Neural crest cell (in vitro differentiated cells): ENCODE measurements at regions not wholly inside any gene's neighbourhood (a gene's known extent, or its start where the extent isn't known, plus 50 kb on each side); places are given as distances from the start of the nearest gene placed in this dataset.

ENCODE experiments used
- DNase-seq: peaks from one replicate; pipeline ENCODE4 v3.0.0; 2021; ENCODE audit warnings: low read depth, mixed read lengths, low spot score
- H3K27ac Mint-ChIP-seq: one replicate; pipeline ENCODE4 v1.8.0; 2021; ENCODE audit warnings: mild to moderate bottlenecking, mixed read lengths; ENCODE audit not compliant: unreplicated experiment
- H3K27me3 Mint-ChIP-seq: 2 replicates; pipeline ENCODE4 v1.8.0; 2021; ENCODE audit warnings: low read depth, mild to moderate bottlenecking, mixed read lengths
- H3K36me3 Mint-ChIP-seq: 2 replicates; pipeline ENCODE4 v1.8.0; 2021; ENCODE audit warnings: low read depth, mild to moderate bottlenecking, mixed read lengths
- H3K4me1 Mint-ChIP-seq: 2 replicates; pipeline ENCODE4 v1.8.0; 2021; ENCODE audit warnings: mixed read lengths
- H3K4me3 Mint-ChIP-seq: one replicate; pipeline ENCODE4 v1.8.0; 2021; ENCODE audit warnings: mild to moderate bottlenecking, mixed read lengths
- H3K9me3 Mint-ChIP-seq: 2 replicates; pipeline ENCODE4 v1.8.0; 2021; ENCODE audit warnings: mixed read lengths
- TF ChIP-seq, protein P1 (sequence below): fragments of 200-600 bp; sonication (generic); conservative IDR thresholded peaks from 2 replicates; pipeline ENCODE4 v1.5.0; 2021; ENCODE audit warnings: antibody characterized with exemption, mild to moderate bottlenecking

DNA sequence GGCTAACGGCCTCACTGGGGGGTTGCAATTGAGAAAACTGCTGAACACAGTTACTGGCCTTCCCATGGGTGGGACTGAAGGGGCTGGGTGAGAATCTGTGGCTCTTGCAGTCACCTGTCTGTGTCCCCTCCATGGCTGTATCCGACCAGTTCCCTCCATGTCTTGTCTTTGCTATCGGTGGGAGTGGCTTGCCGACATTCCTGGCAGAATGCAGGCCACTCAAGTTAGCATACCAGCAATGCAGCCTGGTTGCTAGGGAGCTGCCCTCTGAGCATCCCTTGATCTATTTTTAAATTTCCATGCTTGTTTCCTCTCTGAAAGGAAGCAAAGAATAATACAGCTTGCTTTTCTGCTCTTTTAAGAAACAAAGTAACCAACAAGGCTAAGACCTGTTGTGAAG lies 1509.7 kb upstream of the WWC1 start:
- peaks cover 2% of the 10 kb centered on the region for H3K9me3 Mint-ChIP-seq
- H3K4me3 Mint-ChIP-seq, result peak overlapping the region; percentile 17
- TF ChIP-seq, protein P1, sequence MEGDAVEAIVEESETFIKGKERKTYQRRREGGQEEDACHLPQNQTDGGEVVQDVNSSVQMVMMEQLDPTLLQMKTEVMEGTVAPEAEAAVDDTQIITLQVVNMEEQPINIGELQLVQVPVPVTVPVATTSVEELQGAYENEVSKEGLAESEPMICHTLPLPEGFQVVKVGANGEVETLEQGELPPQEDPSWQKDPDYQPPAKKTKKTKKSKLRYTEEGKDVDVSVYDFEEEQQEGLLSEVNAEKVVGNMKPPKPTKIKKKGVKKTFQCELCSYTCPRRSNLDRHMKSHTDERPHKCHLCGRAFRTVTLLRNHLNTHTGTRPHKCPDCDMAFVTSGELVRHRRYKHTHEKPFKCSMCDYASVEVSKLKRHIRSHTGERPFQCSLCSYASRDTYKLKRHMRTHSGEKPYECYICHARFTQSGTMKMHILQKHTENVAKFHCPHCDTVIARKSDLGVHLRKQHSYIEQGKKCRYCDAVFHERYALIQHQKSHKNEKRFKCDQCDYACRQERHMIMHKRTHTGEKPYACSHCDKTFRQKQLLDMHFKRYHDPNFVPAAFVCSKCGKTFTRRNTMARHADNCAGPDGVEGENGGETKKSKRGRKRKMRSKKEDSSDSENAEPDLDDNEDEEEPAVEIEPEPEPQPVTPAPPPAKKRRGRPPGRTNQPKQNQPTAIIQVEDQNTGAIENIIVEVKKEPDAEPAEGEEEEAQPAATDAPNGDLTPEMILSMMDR, result no peak
- H3K27ac Mint-ChIP-seq, result peak overlapping the region; percentile 1
- H3K27me3 Mint-ChIP-seq, result no peaks in the 10 kb centered on the region
- peaks cover 29% of the 10 kb centered on the region for H3K4me1 Mint-ChIP-seq
- peaks cover 4% of the 10 kb centered on the region for H3K36me3 Mint-ChIP-seq
- DNase-seq, result peak; percentile 28

DNA sequence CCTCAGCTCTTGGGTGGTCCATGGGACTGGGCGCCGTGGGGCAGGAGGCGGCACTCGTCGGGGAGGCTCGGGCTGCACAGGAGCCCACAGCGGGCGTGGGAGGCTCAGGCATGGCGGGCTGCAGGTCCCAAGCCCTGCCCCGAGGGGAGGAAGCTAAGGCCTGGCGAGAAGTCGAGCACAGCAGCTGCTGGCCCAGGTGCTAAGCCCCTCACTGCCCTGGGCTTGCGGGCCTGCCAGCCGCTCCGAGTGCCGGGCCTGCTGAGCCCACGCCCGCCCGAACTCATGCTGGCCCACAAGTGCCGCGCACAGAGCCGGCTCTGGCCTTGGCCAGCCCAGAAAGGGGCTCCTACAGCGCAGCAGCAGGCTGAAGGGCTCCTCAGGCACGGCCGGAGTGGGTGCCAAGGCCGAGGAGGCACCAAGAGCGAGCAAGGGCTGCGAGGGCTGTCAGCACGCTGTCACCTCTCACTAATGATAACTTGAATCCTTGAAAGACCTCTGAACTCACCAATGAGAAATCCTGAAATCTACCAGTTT lies 1506.8 kb upstream of the WWC1 start:
- Mint-ChIP-seq H3K4me1 (peaks cover 40% of the 10 kb centered on the region), H3K4me3 (no peak overlapping the region), H3K27ac (no peak overlapping the region), H3K36me3 (peaks cover 4% of the 10 kb centered on the region), H3K9me3 (peaks cover 2% of the 10 kb centered on the region), H3K27me3 (no peaks in the 10 kb centered on the region)
- DNase-seq, result no peak
- TF ChIP-seq, protein P1, result no peak

DNA sequence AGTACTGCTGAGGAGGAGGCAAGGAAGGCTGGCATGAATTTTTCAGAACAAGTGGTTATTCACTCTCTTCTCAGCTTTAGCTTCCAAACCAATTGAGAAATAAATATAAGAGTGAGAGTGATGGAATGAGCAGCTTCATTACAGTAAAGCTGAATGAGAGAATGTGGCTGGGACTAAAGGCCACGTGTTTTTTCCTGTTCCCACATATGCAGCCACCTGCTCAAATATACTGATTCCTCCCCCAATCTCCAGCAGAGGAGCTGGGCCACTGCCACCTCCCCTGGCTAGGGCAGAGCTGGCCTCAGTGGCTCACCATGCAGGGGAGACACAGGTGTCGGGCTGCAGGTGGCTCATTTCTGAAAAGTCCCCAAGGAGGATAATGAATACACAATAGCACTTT lies 1505.3 kb upstream of the WWC1 start:
- Mint-ChIP-seq H3K4me1 (peaks cover 34% of the 10 kb centered on the region), H3K27ac (no peak overlapping the region), H3K9me3 (peaks cover 2% of the 10 kb centered on the region), H3K4me3 (no peak overlapping the region), H3K27me3 (no peaks in the 10 kb centered on the region), H3K36me3 (peaks cover 4% of the 10 kb centered on the region)
- TF ChIP-seq, protein P1, result no peak
- no peak for DNase-seq

DNA sequence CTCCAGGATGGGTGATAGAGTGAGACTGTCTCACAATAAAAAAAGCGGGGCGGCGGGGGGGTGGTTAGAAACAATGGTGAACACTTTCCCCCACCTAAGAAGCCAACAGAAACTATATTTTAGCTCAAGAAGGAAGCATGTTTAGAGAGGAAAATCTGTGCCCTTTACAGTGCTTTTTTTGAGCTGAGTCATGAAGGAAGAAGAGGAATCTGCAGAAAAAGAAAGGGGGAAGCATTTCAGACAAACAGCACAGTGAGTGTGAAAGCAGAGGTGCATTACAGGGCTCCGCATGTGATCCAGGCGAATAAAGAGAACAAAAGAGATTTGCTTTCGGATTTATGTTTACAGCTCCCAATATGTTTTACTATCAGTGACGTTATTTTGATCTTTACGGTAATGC lies 1504.6 kb upstream of the WWC1 start:
- H3K27ac Mint-ChIP-seq, result no peak overlapping the region

DNA sequence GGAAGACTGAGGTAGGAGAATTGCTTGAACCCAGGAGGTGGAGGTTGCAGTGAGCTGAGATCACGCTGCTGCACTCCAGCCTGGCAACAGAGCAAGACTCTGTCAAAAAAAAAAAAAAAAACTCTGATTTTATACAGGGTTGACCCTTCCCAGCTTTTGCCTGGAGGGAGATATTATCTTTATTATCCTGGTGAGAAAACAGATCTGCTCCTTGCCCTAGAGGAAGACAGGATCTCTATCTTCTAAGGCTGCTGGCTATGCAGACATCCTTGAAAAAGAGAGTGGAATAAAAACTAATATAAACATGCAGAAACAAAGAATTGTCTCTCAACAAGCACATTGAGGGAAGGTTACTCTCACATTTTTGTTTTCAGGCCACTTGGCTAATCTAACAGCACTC lies 1503.4 kb upstream of the WWC1 start:
- Mint-ChIP-seq H3K27ac (no peak overlapping the region), H3K4me3 (no peak overlapping the region), H3K36me3 (peaks cover 4% of the 10 kb centered on the region), H3K27me3 (no peaks in the 10 kb centered on the region), H3K9me3 (peaks cover 2% of the 10 kb centered on the region), H3K4me1 (peaks cover 17% of the 10 kb centered on the region)
- TF ChIP-seq, protein P1, result no peak
- no peak for DNase-seq

More for the DNA sequence above, 1504.6 kb upstream of the WWC1 start:
- no peak overlapping the region for H3K4me3 Mint-ChIP-seq
- no peaks in the 10 kb centered on the region for H3K27me3 Mint-ChIP-seq
- H3K9me3 Mint-ChIP-seq, result peaks cover 2% of the 10 kb centered on the region
- H3K4me1 Mint-ChIP-seq, result peaks cover 27% of the 10 kb centered on the region
- peaks cover 4% of the 10 kb centered on the region for H3K36me3 Mint-ChIP-seq
- no peak for DNase-seq
- TF ChIP-seq, protein P1, result no peak
